Motor neuron (in vitro differentiated cells): ENCODE measurements at regions not wholly inside any gene's neighbourhood (a gene's known extent, or its start where the extent isn't known, plus 50 kb on each side); places are given as distances from the start of the nearest gene placed in this dataset.
A peak's percentile ranks its signal among the peaks of the same experiment; 100 is the strongest.
"Not testable (repeated sequence)": the region's sequence is repeated elsewhere in the genome, so short reads cannot be mapped to it uniquely, and the experiment has no call there.

Experiments used
- ATAC-seq, 8 experiments: fragments of 200-7000 bp; cut with Tn5 transposase; replicated peaks in 6 of 8; 2 replicates each; pipeline ENCODE4 v1.8.0; 2021; ENCODE audit warnings: mild to moderate bottlenecking in 8 of 8, moderate library complexity in 8 of 8
- H3K27ac ChIP-seq, 2 donors: fragments of 250-450 bp; sonication (Bioruptor Pico); 2 replicates each; pipeline ENCODE4 v1.9.0; 2021; ENCODE audit warnings: antibody characterized with exemption in 2 of 2, mild to moderate bottlenecking in 2 of 2, moderate library complexity in 1 of 2
- H3K4me1 ChIP-seq, 2 donors: fragments of 250-450 bp; sonication (Bioruptor Pico); replicated peaks in 1 of 2; 2 replicates each; pipeline ENCODE4 v1.6.1; 2021; ENCODE audit warnings: antibody characterized with exemption in 2 of 2, mild to moderate bottlenecking in 2 of 2, moderate library complexity in 1 of 2
- H3K4me3 ChIP-seq, 5 donors: fragments of 250-450 bp; sonication (Bioruptor Pico); 2 replicates each; pipeline ENCODE4 v1.9.0; 2021; ENCODE audit warnings: antibody characterized with exemption in 5 of 5, mild to moderate bottlenecking in 5 of 5, moderate library complexity in 4 of 5
- WGBS, 10 experiments: fragments of 450-650 bp; shearing (Covaris generic); methylation state at CpG; one replicate each; pipeline ENCODE4 v1.0.0; 2022; 5-methylcytosine and 5-hydroxymethylcytosine counted together
- in situ Hi-C, 9 experiments: fragments of 400-800 bp; cut with MboI; loops; one replicate each; pipeline ENCODE4 v1.15.0; 2021; ENCODE audit warnings: low sequenced_read_pairs in 9 of 9, low pct_unique_long_range_greater_than_20kb in 2 of 9; ENCODE audit not compliant: unreplicated experiment in 9 of 9

GRCh38 chr16:79996321-79996720 lies 395.8 kb upstream of the MAF start:
- ATAC-seq = no peak
- WGBS, 10 experiments = 46 to 100% (median 98%) methylated on average over 2 to 3 of the region's 3 CpGs; no CpG with 5 or more reads in 2 of the 10 experiments
- in situ Hi-C loops = no loop called here
- Histone ChIP-seq H3K27ac (no peak overlapping the region), H3K4me3 (no peak overlapping the region), H3K4me1 (peaks cover 12 to 25% of the 10 kb centered on the region in 2 donors)

- ATAC-seq = no peak
- Histone ChIP-seq H3K4me1 (peaks cover 12 to 25% of the 10 kb centered on the region in 2 donors), H3K4me3 (no peak overlapping the region), H3K27ac (no peak overlapping the region)
- in situ Hi-C loops = no loop called here
- 70 to 97% (median 93%) methylated on average over 1 to 6 of the region's 7 CpGs; no CpG with 5 or more reads in 3 of the 10 experiments for whole genome bisulfite sequencing, 10 experiments
These were observed 394.8 kb upstream of the MAF start for GRCh38 chr16:79995315-79995714.

- Histone ChIP-seq H3K27ac (no peak overlapping the region), H3K4me1 (peaks cover 12 to 25% of the 10 kb centered on the region in 2 donors), H3K4me3 (no peak overlapping the region)
- WGBS, 10 experiments = 0 to 56% (median 42%) methylated on average over 1 to 5 of the region's 5 CpGs; no CpG with 5 or more reads in 3 of the 10 experiments
- peak in 5 of 8 experiments; percentile 41 to 95 (median 91) for ATAC-seq
- in situ Hi-C loops = no loop called here
These were observed 393.9 kb upstream of the MAF start for GRCh38 chr16:79994418-79994817.

- H3K4me3 ChIP-seq = no peak overlapping the region
- no peak overlapping the region for H3K27ac ChIP-seq
- in situ Hi-C loops = no loop called here
- 70 to 100% (median 93%) methylated on average over 2 to 5 of the region's 5 CpGs; no CpG with 5 or more reads in 3 of the 10 experiments for WGBS, 10 experiments
- peak in 1 of 8 experiments; percentile 48 for ATAC-seq
- peaks cover 12 to 25% of the 10 kb centered on the region in 2 donors for H3K4me1 ChIP-seq
These were observed 393.2 kb upstream of the MAF start for GRCh38 chr16:79993629-79994209.

- H3K27ac ChIP-seq = no peak overlapping the region
- peak in 6 of 8 experiments; percentile 45 to 97 (median 55) for ATAC-seq
- 0 to 83% (median 50%) methylated on average over 1 to 3 of the region's 4 CpGs; no CpG with 5 or more reads in 3 of the 10 experiments for WGBS, 10 experiments
These were observed 391.4 kb upstream of the MAF start for GRCh38 chr16:79991969-79992368.

GRCh38 chr16:79988721-79989220 lies 388.2 kb upstream of the MAF start:
- WGBS, 10 experiments = 20 to 100% (median 87%) methylated on average over 1 to 3 of the region's 3 CpGs
- Histone ChIP-seq H3K4me3 (no peak overlapping the region), H3K27ac (no peak overlapping the region), H3K4me1 (peaks cover 5 to 16% of the 10 kb centered on the region in 2 donors)
- no peak for ATAC-seq
- in situ Hi-C loops = no loop called here

More at GRCh38 chr16:79991969-79992368, 391.4 kb upstream of the MAF start:
- in situ Hi-C loops = no loop called here
- H3K4me1 ChIP-seq = peaks cover 12 to 25% of the 10 kb centered on the region in 2 donors
- H3K4me3 ChIP-seq = no peak overlapping the region

- in situ Hi-C loops = no loop called here
- ATAC-seq = no peak
- 20 to 100% (median 72%) methylated on average over 1 to 3 of the region's 3 CpGs; no CpG with 5 or more reads in 2 of the 10 experiments for WGBS, 10 experiments
- Histone ChIP-seq H3K27ac (no peak overlapping the region), H3K4me3 (no peak overlapping the region), H3K4me1 (peaks cover 5 to 12% of the 10 kb centered on the region in 2 donors)
These were observed 387.6 kb upstream of the MAF start for GRCh38 chr16:79988089-79988488.

- in situ Hi-C loops = no loop called here
- Histone ChIP-seq H3K4me3 (no peak overlapping the region), H3K4me1 (peaks cover 8% of the 10 kb centered on the region in 2 donors), H3K27ac (no peak overlapping the region)
- WGBS, 10 experiments = 17 to 93% (median 67%) methylated on average over 1 to 4 of the region's 4 CpGs; no CpG with 5 or more reads in 3 of the 10 experiments
- peak in 2 of 8 experiments; percentile 59 to 79 for ATAC-seq
These were observed 385.8 kb upstream of the MAF start for GRCh38 chr16:79986352-79986751.

GRCh38 chr16:79985606-79986005 lies 385.1 kb upstream of the MAF start:
- H3K4me1 ChIP-seq = peaks cover 8 to 11% of the 10 kb centered on the region in 2 donors
- no peak overlapping the region for H3K27ac ChIP-seq
- 80 to 100% (median 91%) methylated on average over 1 to 3 of the region's 3 CpGs for WGBS, 10 experiments
- no peak overlapping the region for H3K4me3 ChIP-seq
- ATAC-seq = no peak
- in situ Hi-C loops = no loop called here

GRCh38 chr16:79984149-79984548 lies 383.6 kb upstream of the MAF start:
- H3K4me3 ChIP-seq, ATAC-seq, in situ Hi-C loops, H3K27ac ChIP-seq: not testable (repeated sequence)
- peaks cover 8 to 11% of the 10 kb centered on the region in 2 donors for H3K4me1 ChIP-seq
- WGBS, 10 experiments = 40 to 100% (median 96%) methylated on average over 1 to 6 of the region's 6 CpGs; no CpG with 5 or more reads in 3 of the 10 experiments

- no peak for ATAC-seq
- WGBS, 10 experiments = 17 to 100% (median 70%) methylated on average over 1 to 2 of the region's 2 CpGs; no CpG with 5 or more reads in 1 of the 10 experiments
- H3K4me3 ChIP-seq = no peak overlapping the region
- H3K4me1 ChIP-seq = peaks cover 8 to 11% of the 10 kb centered on the region in 2 donors
- no peak overlapping the region for H3K27ac ChIP-seq
- in situ Hi-C loops = no loop called here
These were observed 382.3 kb upstream of the MAF start for GRCh38 chr16:79982862-79983261.

GRCh38 chr16:79982361-79982760 lies 381.8 kb upstream of the MAF start:
- Histone ChIP-seq H3K27ac (no peak overlapping the region), H3K4me3 (no peak overlapping the region), H3K4me1 (peaks cover 8 to 11% of the 10 kb centered on the region in 2 donors)
- no peak for ATAC-seq
- 14 to 82% (median 78%) methylated on average over 1 to 4 of the region's 4 CpGs; no CpG with 5 or more reads in 1 of the 10 experiments for WGBS, 10 experiments
- in situ Hi-C loops = no loop called here

- Histone ChIP-seq H3K4me3 (no peak overlapping the region), H3K27ac (no peak overlapping the region), H3K4me1 (peaks cover 8 to 11% of the 10 kb centered on the region in 2 donors)
- in situ Hi-C loops = no loop called here
- WGBS, 10 experiments = 36 to 100% (median 76%) methylated on average over 1 to 4 of the region's 4 CpGs; no CpG with 5 or more reads in 2 of the 10 experiments
- ATAC-seq = peak in 1 of 8 experiments; percentile 19
These were observed 381.3 kb upstream of the MAF start for GRCh38 chr16:79981814-79982213.
